ENCODE measurements at regions not wholly inside any gene's neighbourhood (a gene's known extent, or its start where the extent isn't known, plus 50 kb on each side); places are given as distances from the start of the nearest gene placed in this dataset.
A peak's percentile ranks its signal among the peaks of the same experiment; 100 is the strongest.
"Not testable (repeated sequence)": the region's sequence is repeated elsewhere in the genome, so short reads cannot be mapped to it uniquely, and the experiment has no call there.

- DNase-seq: peak; percentile 59
Observed at GRCh38 chr20:48141660-48142515, 356.6 kb upstream of the SULF2 start.

GRCh38 chr20:48139262-48140041 is 354.2 kb upstream of the SULF2 start:
- no peak for DNase-seq

GRCh38 chr20:48132834-48133233 is 347.6 kb upstream of the SULF2 start:
- no peak for DNase-seq

- DNase-seq: no peak
Observed at GRCh38 chr20:48131581-48131980, 346.3 kb upstream of the SULF2 start.

- DNase-seq: no peak
Observed at GRCh38 chr20:48129345-48129942, 344.2 kb upstream of the SULF2 start.

GRCh38 chr20:48128436-48128835 is 343.2 kb upstream of the SULF2 start:
- DNase-seq: peak; percentile 49

GRCh38 chr20:48127964-48128363 is 342.7 kb upstream of the SULF2 start:
- DNase-seq: peak; percentile 84

- DNase-seq: not testable (repeated sequence)
Observed at GRCh38 chr20:48127133-48127532, 341.9 kb upstream of the SULF2 start.

GRCh38 chr20:48126227-48126740 is 341.0 kb upstream of the SULF2 start:
- no peak for DNase-seq

- DNase-seq: no peak
Observed at GRCh38 chr20:48124960-48125359, 339.7 kb upstream of the SULF2 start.

GRCh38 chr20:48124181-48124782 is 339.0 kb upstream of the SULF2 start:
- DNase-seq: no peak

GRCh38 chr20:48120120-48120519 is 334.8 kb upstream of the SULF2 start:
- DNase-seq: no peak

GRCh38 chr20:48119389-48119788 is 334.1 kb upstream of the SULF2 start:
- DNase-seq: not testable (repeated sequence)

GRCh38 chr20:48115502-48115901 is 330.2 kb upstream of the SULF2 start:
- DNase-seq: no peak

- no peak for DNase-seq
Observed at GRCh38 chr20:48107560-48107959, 322.3 kb upstream of the SULF2 start.

- no peak for DNase-seq
Observed at GRCh38 chr20:48106428-48106827, 321.1 kb upstream of the SULF2 start.

GRCh38 chr20:48105526-48105925 is 320.2 kb upstream of the SULF2 start:
- no peak for DNase-seq

- DNase-seq: peak; percentile 87
Observed at GRCh38 chr20:48102931-48103660, 317.8 kb upstream of the SULF2 start.

- peak; percentile 98 for DNase-seq
Observed at GRCh38 chr20:48102076-48102787, 317.0 kb upstream of the SULF2 start.

- no peak for DNase-seq
Observed at GRCh38 chr20:48100483-48100882, 315.2 kb upstream of the SULF2 start.

- no peak for DNase-seq
Observed at GRCh38 chr20:48098866-48099265, 313.6 kb upstream of the SULF2 start.

GRCh38 chr20:48098099-48098498 is 312.8 kb upstream of the SULF2 start:
- no peak for DNase-seq

All from NCI-H345 (cell line).